ENCODE measurements at regions not wholly inside any gene's neighbourhood (a gene's known extent, or its start where the extent isn't known, plus 50 kb on each side); places are given as distances from the start of the nearest gene placed in this dataset.
"Not testable (repeated sequence)": the region's sequence is repeated elsewhere in the genome, so short reads cannot be mapped to it uniquely, and the experiment has no call there.

GRCh38 chr9:106035806-106036205 lies 341.5 kb downstream of the TMEM38B start:
- Mint-ChIP-seq H3K27me3 (ENCODE audit: insufficient read depth, unreplicated experiment) (no peaks in the 10 kb centered on the region), H3K4me3 (ENCODE audit: unreplicated experiment) (no peak overlapping the region), H3K36me3 (ENCODE audit: insufficient read depth, unreplicated experiment) (peaks cover 4% of the 10 kb centered on the region), H3K4me1 (ENCODE audit: low read depth, unreplicated experiment) (peaks cover 10% of the 10 kb centered on the region), H3K9me3 (ENCODE audit: unreplicated experiment) (peaks cover 17% of the 10 kb centered on the region), H3K27ac (ENCODE audit: unreplicated experiment) (no peak overlapping the region)
- H3K9me3 ChIP-seq: peaks cover 5% of the 10 kb centered on the region
- BruUV-seq (replicated peaks): no TSS peak
- POLR2A ChIA-PET: no interaction called here
- H3K4me3 ChIP-seq (ENCODE audit: low read depth, low read length): no peak overlapping the region
- H3K27me3 ChIP-seq (replicated peaks; ENCODE audit: control insufficient read depth, insufficient read depth, low read length): no peaks in the 10 kb centered on the region
- CTCF ChIA-PET: no interaction called here
- intact Hi-C loops (cut with micrococcal nuclease; ENCODE audit: unreplicated experiment): no loop called here
- no peak for TF ChIP-seq CTCF (IDR thresholded peaks at IDR 0.05; ENCODE audit: insufficient read depth in 1 of 2, low read depth in 1 of 2, low read length in 1 of 2, severe bottlenecking in 1 of 2, unreplicated experiment in 1 of 2)
- H3K4me1 ChIP-seq: peaks cover under 1% of the 10 kb centered on the region; the same call in 1 of the 2 replicates
- no peaks in the 10 kb centered on the region for H3K36me3 ChIP-seq (ENCODE audit: control insufficient read depth, insufficient read depth, low read length)
- DNase-seq: no peak

- no peak for TF ChIP-seq CTCF (IDR thresholded peaks at IDR 0.05; ENCODE audit: insufficient read depth in 1 of 2, low read depth in 1 of 2, low read length in 1 of 2, severe bottlenecking in 1 of 2, unreplicated experiment in 1 of 2)
- no peaks in the 10 kb centered on the region for H3K9me3 Mint-ChIP-seq (ENCODE audit: unreplicated experiment)
- no peaks in the 10 kb centered on the region for H3K36me3 Mint-ChIP-seq (ENCODE audit: insufficient read depth, unreplicated experiment)
- intact Hi-C loops (cut with micrococcal nuclease; ENCODE audit: unreplicated experiment): no loop called here
- no peak overlapping the region for H3K27ac Mint-ChIP-seq (ENCODE audit: unreplicated experiment)
- H3K4me1 ChIP-seq: no peaks in the 10 kb centered on the region
- CTCF ChIA-PET: no interaction called here
- H3K4me3 Mint-ChIP-seq (ENCODE audit: unreplicated experiment): no peak overlapping the region
- peaks cover 7% of the 10 kb centered on the region for H3K4me1 Mint-ChIP-seq (ENCODE audit: low read depth, unreplicated experiment)
- H3K27me3 ChIP-seq (replicated peaks; ENCODE audit: control insufficient read depth, insufficient read depth, low read length): no peaks in the 10 kb centered on the region
- H3K4me3 ChIP-seq (ENCODE audit: low read depth, low read length): no peak overlapping the region
- no peaks in the 10 kb centered on the region for H3K27me3 Mint-ChIP-seq (ENCODE audit: insufficient read depth, unreplicated experiment)
- H3K36me3 ChIP-seq (ENCODE audit: control insufficient read depth, insufficient read depth, low read length): no peaks in the 10 kb centered on the region
- no TSS peak for BruUV-seq (replicated peaks)
- POLR2A ChIA-PET: no interaction called here
- no peak for DNase-seq
- no peaks in the 10 kb centered on the region for H3K9me3 ChIP-seq
Observed at GRCh38 chr9:106038266-106039001, 344.1 kb downstream of the TMEM38B start.

GRCh38 chr9:106039151-106039935 lies 345.0 kb downstream of the TMEM38B start:
- DNase-seq: no peak
- intact Hi-C loops (cut with micrococcal nuclease; ENCODE audit: unreplicated experiment): no loop called here
- Histone ChIP-seq H3K4me1 (no peaks in the 10 kb centered on the region), H3K36me3 (ENCODE audit: control insufficient read depth, insufficient read depth, low read length) (no peaks in the 10 kb centered on the region), H3K4me3 (ENCODE audit: low read depth, low read length) (no peak overlapping the region), H3K9me3 (no peaks in the 10 kb centered on the region), H3K27me3 (replicated peaks; ENCODE audit: control insufficient read depth, insufficient read depth, low read length) (no peaks in the 10 kb centered on the region)
- ChIA-PET CTCF (no interaction called here), POLR2A (no interaction called here)
- H3K36me3 Mint-ChIP-seq (ENCODE audit: insufficient read depth, unreplicated experiment): no peaks in the 10 kb centered on the region
- no peak for TF ChIP-seq CTCF (IDR thresholded peaks at IDR 0.05; ENCODE audit: insufficient read depth in 1 of 2, low read depth in 1 of 2, low read length in 1 of 2, severe bottlenecking in 1 of 2, unreplicated experiment in 1 of 2)
- no peak overlapping the region for H3K27ac Mint-ChIP-seq (ENCODE audit: unreplicated experiment)
- peaks cover 7% of the 10 kb centered on the region for H3K4me1 Mint-ChIP-seq (ENCODE audit: low read depth, unreplicated experiment)
- no peaks in the 10 kb centered on the region for H3K9me3 Mint-ChIP-seq (ENCODE audit: unreplicated experiment)
- no TSS peak for BruUV-seq (replicated peaks)
- H3K4me3 Mint-ChIP-seq (ENCODE audit: unreplicated experiment): no peak overlapping the region
- no peaks in the 10 kb centered on the region for H3K27me3 Mint-ChIP-seq (ENCODE audit: insufficient read depth, unreplicated experiment)

- H3K9me3 ChIP-seq; H3K4me1 Mint-ChIP-seq (ENCODE audit: low read depth, unreplicated experiment); H3K36me3 Mint-ChIP-seq (ENCODE audit: insufficient read depth, unreplicated experiment); H3K4me1 ChIP-seq; BruUV-seq (replicated peaks); H3K27ac Mint-ChIP-seq (ENCODE audit: unreplicated experiment); CTCF ChIA-PET; H3K36me3 ChIP-seq (ENCODE audit: control insufficient read depth, insufficient read depth, low read length); DNase-seq; H3K27me3 ChIP-seq (replicated peaks; ENCODE audit: control insufficient read depth, insufficient read depth, low read length); H3K27me3 Mint-ChIP-seq (ENCODE audit: insufficient read depth, unreplicated experiment); intact Hi-C loops (cut with micrococcal nuclease; ENCODE audit: unreplicated experiment); POLR2A ChIA-PET; H3K9me3 Mint-ChIP-seq (ENCODE audit: unreplicated experiment); H3K4me3 ChIP-seq (ENCODE audit: low read depth, low read length); H3K4me3 Mint-ChIP-seq (ENCODE audit: unreplicated experiment): not testable (repeated sequence)
Observed at GRCh38 chr9:106041920-106042319, 347.6 kb downstream of the TMEM38B start.
